ENCODE measurements at regions not wholly inside any gene's neighbourhood (a gene's known extent, or its start where the extent isn't known, plus 50 kb on each side); places are given as distances from the start of the nearest gene placed in this dataset.

GRCh38 chr3:67957268-67957667 is 302.9 kb upstream of the SUCLG2 start:
- TF ChIP-seq CTCF (IDR thresholded peaks at IDR 0.05; ENCODE audit: low read depth, low read length) (no peak), MYC (IDR thresholded peaks at IDR 0.05; ENCODE audit: low read depth, low read length) (no peak), POLR2A (IDR thresholded peaks at IDR 0.05; ENCODE audit: extremely low read depth, insufficient read length) (no peak), MAX (IDR thresholded peaks at IDR 0.05; ENCODE audit: low read depth, low read length) (no peak)

Measured in NB4 (cell line).